HCT116 (cell line): ENCODE measurements at regions not wholly inside any gene's neighbourhood (a gene's known extent, or its start where the extent isn't known, plus 50 kb on each side); places are given as distances from the start of the nearest gene placed in this dataset.

Experiments
- ATAC-seq: fragments of 200-7000 bp; cut with Tn5 transposase; 2 replicates; pipeline ENCODE4 v1.9.1; 2020; ENCODE audit warnings: mild to moderate bottlenecking, moderate library complexity
- BruUV-seq: library from RNA; stranded (reverse); fragments of 400-500 nt; replicated peaks from 2 replicates; lab custom pipeline; 2021; lab: Mats Ljungman, UMichigan
- CTCF ChIA-PET: fragments of 300-600 bp; sonication (Branson Sonifier 250); formaldehyde crosslinking; loops from one replicate; lab custom pipeline; 2021; ENCODE audit warnings: antibody characterized with exemption; lab: Charles Lee
- POLR2A ChIA-PET: fragments of 300-600, 350-600 bp; sonication (Branson Sonifier 250); formaldehyde crosslinking; loops from one replicate; lab custom pipeline; 2021; ENCODE audit warnings: antibody characterized with exemption; lab: Charles Lee
- RAD21 ChIA-PET, 2 experiments: fragments of 300-600 bp; sonication (Branson Sonifier 250); formaldehyde crosslinking; loops; one replicate each; lab custom pipeline; 2023; ENCODE audit warnings: low total read pairs in 2 of 2; ENCODE audit not compliant: uncharacterized antibody in 2 of 2, unreplicated experiment in 2 of 2, low non-redundant PET in 1 of 2; lab: Charles Lee
- DNase-seq: peaks from one replicate; pipeline ENCODE4 v3.0.0-alpha.2; 2010; ENCODE audit warnings: low read depth, low spot score
- H2AFZ ChIP-seq: fragments of 200-600 bp; shearing (Covaris generic), sonication (generic); 2 replicates; pipeline ENCODE4 v1.6.1; 2017; ENCODE audit warnings: low read depth, mixed run types, mixed read lengths, antibody characterized with exemption, low read length; ENCODE audit not compliant: poor library complexity, severe bottlenecking
- H3K27ac ChIP-seq: 2 replicates; pipeline ENCODE4 v1.5.1; 2012; ENCODE audit warnings: low read depth, low read length
- H3K27me3 ChIP-seq: fragments of 200-600 bp; sonication (generic); 2 replicates; pipeline ENCODE4 v1.6.1; 2016; ENCODE audit warnings: mixed run types, low read length, mixed read lengths; ENCODE audit not compliant: insufficient read depth
- H3K36me3 ChIP-seq, 2 experiments: fragments of 200-500 bp in 1 of 2; fragments of 200-600 bp in 1 of 2; sonication (Bioruptor generic) in 1 of 2; sonication (generic) in 1 of 2; 2 replicates each; pipeline versions ENCODE4 v1.5.1 to v1.6.1; 2014 to 2016; ENCODE audit warnings: low read length in 2 of 2, inconsistent platforms in 1 of 2, mixed read lengths in 1 of 2, mixed run types in 1 of 2; ENCODE audit not compliant: insufficient read depth in 2 of 2, control insufficient read depth in 1 of 2
- H3K4me1 ChIP-seq, 2 experiments: fragments of 200-600 bp in 1 of 2; sonication (generic) in 1 of 2; 2 replicates each; pipeline versions ENCODE4 v1.5.1 to v1.6.1; 2012 to 2017; ENCODE audit warnings: low read length in 2 of 2, inconsistent platforms in 1 of 2, mild to moderate bottlenecking in 1 of 2, mixed read lengths in 1 of 2, mixed run types in 1 of 2, moderate library complexity in 1 of 2; ENCODE audit not compliant: insufficient read depth in 2 of 2, control insufficient read depth in 1 of 2
- H3K4me2 ChIP-seq: fragments of 200-600 bp; sonication (generic); 2 replicates; pipeline ENCODE4 v1.6.1; 2017; ENCODE audit warnings: mixed run types, low read length, mixed read lengths
- H3K4me3 ChIP-seq, 2 experiments: fragments of 200-600 bp in 1 of 2; sonication (generic) in 1 of 2; replicated peaks in 1 of 2; 2 replicates each; pipeline ENCODE4 v1.5.1; 2011 to 2016; ENCODE audit warnings: low read length in 2 of 2, control low read depth in 1 of 2, low read depth in 1 of 2, mild to moderate bottlenecking in 1 of 2, mixed read lengths in 1 of 2, mixed run types in 1 of 2
- H3K79me2 ChIP-seq: fragments of 200-600 bp; sonication (generic); 2 replicates; pipeline ENCODE4 v1.6.1; 2017; ENCODE audit warnings: mild to moderate bottlenecking, mixed run types, low read length, moderate library complexity, mixed read lengths; ENCODE audit not compliant: insufficient read depth
- H3K9ac ChIP-seq: fragments of 200-600 bp; sonication (generic); 2 replicates; pipeline ENCODE4 v1.6.1; 2016; ENCODE audit warnings: low read length, mixed read lengths
- H3K9me2 ChIP-seq: fragments of 200-600 bp; sonication (generic), shearing (Covaris generic); 2 replicates; pipeline ENCODE4 v1.6.1; 2017; ENCODE audit warnings: mixed run types, mild to moderate bottlenecking, moderate library complexity; ENCODE audit not compliant: insufficient read depth
- H3K9me3 ChIP-seq, 2 experiments: fragments of 200-500 bp in 1 of 2; fragments of 200-600 bp in 1 of 2; sonication (Bioruptor generic) in 1 of 2; sonication (generic) in 1 of 2; 2 replicates each; pipeline ENCODE4 v1.6.1; 2014 to 2017; ENCODE audit warnings: low read length in 2 of 2, mixed read lengths in 2 of 2, inconsistent platforms in 1 of 2, low read depth in 1 of 2, mild to moderate bottlenecking in 1 of 2, mixed run types in 1 of 2, moderate library complexity in 1 of 2; ENCODE audit not compliant: control insufficient read depth in 1 of 2, insufficient read depth in 1 of 2
- H4K20me1 ChIP-seq: fragments of 200-600 bp; sonication (generic), shearing (Covaris generic); 2 replicates; pipeline ENCODE4 v1.6.1; 2017; ENCODE audit warnings: mixed run types, mild to moderate bottlenecking, moderate library complexity; ENCODE audit not compliant: insufficient read depth
- CBX3 ChIP-seq: IDR thresholded peaks from 2 replicates; pipeline ENCODE4 v1.6.1; 2012; ENCODE audit warnings: low read depth
- CEBPB ChIP-seq: IDR thresholded peaks from 2 replicates; pipeline ENCODE4 v1.6.1; 2012; ENCODE audit warnings: low read depth
- EGR1 ChIP-seq: IDR thresholded peaks from 2 replicates; pipeline ENCODE4 v1.6.1; 2012; ENCODE audit warnings: low read depth
- ELF1 ChIP-seq: IDR thresholded peaks from 2 replicates; pipeline ENCODE4 v1.6.1; 2012; ENCODE audit warnings: low read depth, borderline replicate concordance
- EZH2 ChIP-seq: fragments of 200-600 bp; sonication (generic); IDR thresholded peaks from 2 replicates; pipeline ENCODE4 v1.6.1; 2017; ENCODE audit warnings: antibody characterized with exemption, mixed run types
- EZH2phosphoT487 ChIP-seq: fragments of 200-600 bp; IDR thresholded peaks from 2 replicates; pipeline ENCODE4 v1.6.1; 2018; ENCODE audit warnings: antibody characterized with exemption, borderline replicate concordance
- FOSL1 ChIP-seq: IDR thresholded peaks from 2 replicates; pipeline ENCODE4 v1.6.1; 2012; ENCODE audit warnings: low read depth
- RAD21 ChIP-seq: IDR thresholded peaks from 2 replicates; pipeline ENCODE4 v1.6.1; 2012; ENCODE audit warnings: low read depth, mild to moderate bottlenecking
- SP1 ChIP-seq: IDR thresholded peaks from 2 replicates; pipeline ENCODE4 v1.6.1; 2012; ENCODE audit warnings: low read depth
- TCF7L2 ChIP-seq: IDR thresholded peaks from 2 replicates; pipeline ENCODE4 v1.7.0; 2011; ENCODE audit warnings: borderline replicate concordance, inconsistent platforms; ENCODE audit not compliant: insufficient read depth, insufficient read length; ENCODE audit errors: extremely low read depth
- YY1 ChIP-seq: IDR thresholded peaks from 2 replicates; pipeline ENCODE4 v1.6.1; 2011; ENCODE audit warnings: low read length, low read depth, moderate library complexity, mild to moderate bottlenecking; ENCODE audit not compliant: insufficient replicate concordance; ENCODE audit errors: extremely low read depth
- ZFX ChIP-seq: fragments of 450-650 bp; IDR thresholded peaks from 2 replicates; pipeline ENCODE4 v1.6.1; 2017
- intact Hi-C: fragments of 100-400 bp; cut with micrococcal nuclease; formaldehyde crosslinking; loops from 2 replicates; pipeline ENCODE4 v1.10.0; 2022
- TF ChIP-seq, protein P1 (sequence below): IDR thresholded peaks from 2 replicates; pipeline ENCODE4 v1.6.1; 2012
- TF ChIP-seq, protein P2 (sequence below), 3 experiments: fragments of 200-600 bp in 1 of 3; sonication (generic) in 1 of 3; IDR thresholded peaks in 2 of 3; conservative IDR thresholded peaks in 1 of 3; 2 replicates each; pipeline ENCODE4 v1.5.1; 2012 to 2017; ENCODE audit warnings: low read depth in 2 of 3, low read length in 2 of 3, antibody characterized with exemption in 1 of 3, borderline replicate concordance in 1 of 3, control low read depth in 1 of 3, mild to moderate bottlenecking in 1 of 3, mixed read lengths in 1 of 3, mixed run types in 1 of 3, moderate library complexity in 1 of 3; ENCODE audit not compliant: insufficient read depth in 1 of 3
- TF ChIP-seq, protein P3 (sequence below): IDR thresholded peaks from 2 replicates; pipeline ENCODE4 v1.6.1; 2012; ENCODE audit warnings: low read depth
- TF ChIP-seq, protein P4 (sequence below): IDR thresholded peaks from 2 replicates; pipeline ENCODE4 v1.6.1; 2011; ENCODE audit warnings: mild to moderate bottlenecking, low read length, moderate library complexity; ENCODE audit not compliant: insufficient replicate concordance; ENCODE audit errors: extremely low read depth

DNA sequence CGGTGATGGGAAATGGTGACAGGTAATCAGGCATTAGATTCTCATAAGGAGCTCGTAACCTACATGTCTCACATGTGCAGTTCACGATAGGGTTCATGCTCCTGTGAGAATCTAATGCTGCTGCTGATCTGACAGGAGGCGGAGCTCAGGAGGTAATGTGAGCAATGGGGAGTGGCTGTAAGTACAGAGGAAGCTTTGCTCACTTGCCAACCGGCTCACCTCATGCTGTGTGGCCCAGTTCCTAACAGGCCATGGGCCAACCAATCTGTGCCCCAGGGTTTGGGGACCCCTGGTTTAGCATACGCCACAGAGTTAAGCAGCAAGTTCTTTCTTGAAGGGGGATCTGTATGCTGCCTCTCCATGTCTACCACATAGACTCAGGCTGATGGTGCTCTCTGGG lies 133.1 kb downstream of the IQUB start:
- intact Hi-C loops: no loop called here
- Histone ChIP-seq H3K4me1 (peaks cover 5% of the 10 kb centered on the region in 2 experiments; a peak in 1 of 4 replicates), H3K4me2 (no peak overlapping the region), H3K27me3 (no peaks in the 10 kb centered on the region), H3K9ac (no peak overlapping the region), H4K20me1 (no peaks in the 10 kb centered on the region), H3K9me2 (no peaks in the 10 kb centered on the region), H3K27ac (no peak overlapping the region), H3K36me3 (no peaks in the 10 kb centered on the region), H2AFZ (peak overlapping the region; percentile 11), H3K4me3 (no peak overlapping the region), H3K9me3 (no peaks in the 10 kb centered on the region), H3K79me2 (no peaks in the 10 kb centered on the region)
- ChIA-PET POLR2A (no interaction called here), CTCF (no interaction called here), RAD21 (no interaction called here)
- ATAC-seq: peak; percentile 73
- DNase-seq: peak; percentile 8
- TF ChIP-seq, protein P1, sequence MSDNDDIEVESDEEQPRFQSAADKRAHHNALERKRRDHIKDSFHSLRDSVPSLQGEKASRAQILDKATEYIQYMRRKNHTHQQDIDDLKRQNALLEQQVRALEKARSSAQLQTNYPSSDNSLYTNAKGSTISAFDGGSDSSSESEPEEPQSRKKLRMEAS: no peak
- no peak for TF ChIP-seq CEBPB
- TF ChIP-seq RAD21: no peak
- TF ChIP-seq, protein P2, sequence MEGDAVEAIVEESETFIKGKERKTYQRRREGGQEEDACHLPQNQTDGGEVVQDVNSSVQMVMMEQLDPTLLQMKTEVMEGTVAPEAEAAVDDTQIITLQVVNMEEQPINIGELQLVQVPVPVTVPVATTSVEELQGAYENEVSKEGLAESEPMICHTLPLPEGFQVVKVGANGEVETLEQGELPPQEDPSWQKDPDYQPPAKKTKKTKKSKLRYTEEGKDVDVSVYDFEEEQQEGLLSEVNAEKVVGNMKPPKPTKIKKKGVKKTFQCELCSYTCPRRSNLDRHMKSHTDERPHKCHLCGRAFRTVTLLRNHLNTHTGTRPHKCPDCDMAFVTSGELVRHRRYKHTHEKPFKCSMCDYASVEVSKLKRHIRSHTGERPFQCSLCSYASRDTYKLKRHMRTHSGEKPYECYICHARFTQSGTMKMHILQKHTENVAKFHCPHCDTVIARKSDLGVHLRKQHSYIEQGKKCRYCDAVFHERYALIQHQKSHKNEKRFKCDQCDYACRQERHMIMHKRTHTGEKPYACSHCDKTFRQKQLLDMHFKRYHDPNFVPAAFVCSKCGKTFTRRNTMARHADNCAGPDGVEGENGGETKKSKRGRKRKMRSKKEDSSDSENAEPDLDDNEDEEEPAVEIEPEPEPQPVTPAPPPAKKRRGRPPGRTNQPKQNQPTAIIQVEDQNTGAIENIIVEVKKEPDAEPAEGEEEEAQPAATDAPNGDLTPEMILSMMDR (IDR thresholded peaks at IDR 0.05 in 2 of 3, conservative IDR thresholded peaks at IDR 0.05 in 1 of 3; ENCODE audit: borderline replicate concordance in 1 of 3, insufficient read depth in 1 of 3, low read depth in 2 of 3, low read length in 2 of 3): no peak
- TF ChIP-seq YY1: no peak
- no peak for TF ChIP-seq CBX3
- TF ChIP-seq TCF7L2: no peak
- no peak for TF ChIP-seq EZH2phosphoT487
- TF ChIP-seq ZFX: no peak
- TF ChIP-seq, protein P3, sequence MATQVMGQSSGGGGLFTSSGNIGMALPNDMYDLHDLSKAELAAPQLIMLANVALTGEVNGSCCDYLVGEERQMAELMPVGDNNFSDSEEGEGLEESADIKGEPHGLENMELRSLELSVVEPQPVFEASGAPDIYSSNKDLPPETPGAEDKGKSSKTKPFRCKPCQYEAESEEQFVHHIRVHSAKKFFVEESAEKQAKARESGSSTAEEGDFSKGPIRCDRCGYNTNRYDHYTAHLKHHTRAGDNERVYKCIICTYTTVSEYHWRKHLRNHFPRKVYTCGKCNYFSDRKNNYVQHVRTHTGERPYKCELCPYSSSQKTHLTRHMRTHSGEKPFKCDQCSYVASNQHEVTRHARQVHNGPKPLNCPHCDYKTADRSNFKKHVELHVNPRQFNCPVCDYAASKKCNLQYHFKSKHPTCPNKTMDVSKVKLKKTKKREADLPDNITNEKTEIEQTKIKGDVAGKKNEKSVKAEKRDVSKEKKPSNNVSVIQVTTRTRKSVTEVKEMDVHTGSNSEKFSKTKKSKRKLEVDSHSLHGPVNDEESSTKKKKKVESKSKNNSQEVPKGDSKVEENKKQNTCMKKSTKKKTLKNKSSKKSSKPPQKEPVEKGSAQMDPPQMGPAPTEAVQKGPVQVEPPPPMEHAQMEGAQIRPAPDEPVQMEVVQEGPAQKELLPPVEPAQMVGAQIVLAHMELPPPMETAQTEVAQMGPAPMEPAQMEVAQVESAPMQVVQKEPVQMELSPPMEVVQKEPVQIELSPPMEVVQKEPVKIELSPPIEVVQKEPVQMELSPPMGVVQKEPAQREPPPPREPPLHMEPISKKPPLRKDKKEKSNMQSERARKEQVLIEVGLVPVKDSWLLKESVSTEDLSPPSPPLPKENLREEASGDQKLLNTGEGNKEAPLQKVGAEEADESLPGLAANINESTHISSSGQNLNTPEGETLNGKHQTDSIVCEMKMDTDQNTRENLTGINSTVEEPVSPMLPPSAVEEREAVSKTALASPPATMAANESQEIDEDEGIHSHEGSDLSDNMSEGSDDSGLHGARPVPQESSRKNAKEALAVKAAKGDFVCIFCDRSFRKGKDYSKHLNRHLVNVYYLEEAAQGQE: no peak
- TF ChIP-seq, protein P4, sequence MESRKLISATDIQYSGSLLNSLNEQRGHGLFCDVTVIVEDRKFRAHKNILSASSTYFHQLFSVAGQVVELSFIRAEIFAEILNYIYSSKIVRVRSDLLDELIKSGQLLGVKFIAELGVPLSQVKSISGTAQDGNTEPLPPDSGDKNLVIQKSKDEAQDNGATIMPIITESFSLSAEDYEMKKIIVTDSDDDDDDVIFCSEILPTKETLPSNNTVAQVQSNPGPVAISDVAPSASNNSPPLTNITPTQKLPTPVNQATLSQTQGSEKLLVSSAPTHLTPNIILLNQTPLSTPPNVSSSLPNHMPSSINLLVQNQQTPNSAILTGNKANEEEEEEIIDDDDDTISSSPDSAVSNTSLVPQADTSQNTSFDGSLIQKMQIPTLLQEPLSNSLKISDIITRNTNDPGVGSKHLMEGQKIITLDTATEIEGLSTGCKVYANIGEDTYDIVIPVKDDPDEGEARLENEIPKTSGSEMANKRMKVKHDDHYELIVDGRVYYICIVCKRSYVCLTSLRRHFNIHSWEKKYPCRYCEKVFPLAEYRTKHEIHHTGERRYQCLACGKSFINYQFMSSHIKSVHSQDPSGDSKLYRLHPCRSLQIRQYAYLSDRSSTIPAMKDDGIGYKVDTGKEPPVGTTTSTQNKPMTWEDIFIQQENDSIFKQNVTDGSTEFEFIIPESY: no peak
- TF ChIP-seq EGR1: no peak
- TF ChIP-seq FOSL1: no peak
- no peak for TF ChIP-seq ELF1
- no peak for TF ChIP-seq SP1
- no peak for TF ChIP-seq EZH2
- no TSS peak for BruUV-seq
